Spinal cord (tissue), 9 donors: ENCODE measurements at regions not wholly inside any gene's neighbourhood (a gene's known extent, or its start where the extent isn't known, plus 50 kb on each side); places are given as distances from the start of the nearest gene placed in this dataset.

Source experiments
- DNase-seq, 6 donors: peaks; one replicate each; pipeline versions ENCODE4 v3.0.0 to v3.0.0-alpha.2; 2013 to 2015; ENCODE audit warnings: low spot score in 6 of 6, low read depth in 4 of 6
- H3K27ac ChIP-seq: one replicate; pipeline ENCODE4 v1.5.1; 2013; ENCODE audit warnings: low read depth, low read length, control low read depth
- H3K27me3 ChIP-seq: one replicate; pipeline ENCODE4 v1.6.1; 2013; ENCODE audit warnings: low read length; ENCODE audit not compliant: control insufficient read depth, insufficient read depth
- H3K36me3 ChIP-seq: one replicate; pipeline ENCODE4 v1.6.1; 2013; ENCODE audit warnings: low read length; ENCODE audit not compliant: control insufficient read depth, insufficient read depth
- H3K4me1 ChIP-seq: one replicate; pipeline ENCODE4 v1.6.1; 2013; ENCODE audit warnings: low read length; ENCODE audit not compliant: control insufficient read depth, insufficient read depth
- H3K4me3 ChIP-seq: one replicate; pipeline ENCODE4 v1.5.1; 2013; ENCODE audit warnings: low read depth, low read length, control low read depth
- H3K9me3 ChIP-seq: one replicate; pipeline ENCODE4 v1.6.1; 2013; ENCODE audit warnings: low read length; ENCODE audit not compliant: control insufficient read depth, insufficient read depth
- WGBS: methylation state at CpG from one replicate; pipeline ENCODE4 v1.1.5; 2013; ENCODE audit warnings: missing lambda C conversion rate; ENCODE audit not compliant: insufficient coverage; 5-methylcytosine and 5-hydroxymethylcytosine counted together
- donor health status: healthy.

DNA sequence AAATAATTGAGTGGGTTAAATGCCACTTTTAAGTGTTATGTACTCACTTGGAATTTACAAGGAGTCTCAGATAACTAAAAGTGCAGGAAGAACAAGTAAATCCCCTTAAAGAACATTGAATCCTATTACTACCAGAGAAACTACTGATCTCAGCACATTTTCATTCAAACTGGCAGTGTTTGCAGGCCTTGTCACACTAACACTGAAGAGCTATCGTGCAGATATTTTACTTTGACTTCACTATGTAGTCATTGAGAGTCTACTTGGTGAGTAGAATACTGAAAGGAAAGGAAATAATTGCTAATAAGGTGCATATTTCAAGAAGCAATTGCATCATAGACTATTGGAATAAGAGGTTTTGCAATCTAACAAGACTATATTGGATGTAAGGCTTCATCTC lies 721.4 kb upstream of the CBLB start:
- WGBS, result no CpG with 5 or more reads among the region's 1 CpG
- H3K27me3 ChIP-seq, result no peaks in the 10 kb centered on the region
- peak in 1 of 6 donors; percentile 56 for DNase-seq
- no peaks in the 10 kb centered on the region for H3K4me1 ChIP-seq
- H3K36me3 ChIP-seq, result no peaks in the 10 kb centered on the region
- no peak overlapping the region for H3K4me3 ChIP-seq
- H3K27ac ChIP-seq, result no peak overlapping the region
- no peaks in the 10 kb centered on the region for H3K9me3 ChIP-seq

DNA sequence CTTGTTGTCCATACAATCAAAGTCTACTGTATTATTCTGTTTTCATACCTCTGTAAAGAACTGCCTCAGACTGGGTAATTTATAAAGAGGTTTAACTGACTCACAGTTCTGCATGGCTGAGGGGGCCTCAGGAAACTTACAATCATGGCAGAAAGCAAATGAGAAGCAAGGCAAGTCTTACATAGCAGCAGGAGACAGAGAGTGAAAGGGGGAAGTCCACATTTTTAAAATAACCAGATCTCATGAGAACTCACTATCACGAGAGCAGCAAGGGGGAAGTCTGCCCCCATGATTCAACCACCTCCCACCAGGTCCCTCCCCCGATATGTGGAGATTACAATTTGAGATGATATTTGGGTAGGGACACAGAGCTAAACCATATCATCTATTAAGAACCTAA lies 724.6 kb upstream of the CBLB start:
- WGBS, result no CpG with 5 or more reads among the region's 2 CpGs

DNA sequence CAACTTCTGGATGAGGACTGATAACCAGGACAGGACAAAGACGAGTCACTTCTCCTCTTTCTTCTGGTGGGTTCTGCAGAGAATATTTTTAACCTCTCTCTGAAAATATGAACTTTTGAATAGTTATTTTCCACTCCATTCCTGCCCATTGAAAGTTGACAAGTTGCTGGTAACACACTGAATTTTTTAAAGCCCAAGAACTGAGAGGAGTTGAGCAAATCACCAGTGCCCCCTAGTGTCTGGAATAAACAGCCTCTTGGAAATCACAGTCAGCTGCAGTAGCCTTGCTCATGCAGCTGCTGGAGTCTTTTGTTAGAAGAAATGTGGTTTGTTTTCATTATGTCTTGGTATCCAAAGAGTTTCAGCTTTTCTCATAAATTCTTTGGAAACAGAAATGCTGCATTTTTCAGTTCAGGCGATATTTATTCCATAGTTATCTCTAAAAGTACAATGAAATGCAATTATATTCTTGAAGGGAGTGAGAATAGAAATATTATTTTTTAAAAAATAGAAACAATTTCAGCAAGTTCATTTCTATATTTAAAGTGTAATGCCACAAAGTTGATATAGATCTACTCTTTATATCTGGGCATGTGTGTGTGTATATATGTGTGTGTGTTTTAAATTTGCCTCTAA lies 741.0 kb upstream of the CBLB start:
- Histone ChIP-seq H3K36me3 (no peaks in the 10 kb centered on the region), H3K27ac (no peak overlapping the region), H3K27me3 (no peaks in the 10 kb centered on the region), H3K9me3 (no peaks in the 10 kb centered on the region), H3K4me3 (no peak overlapping the region), H3K4me1 (no peaks in the 10 kb centered on the region)
- WGBS, result no CpG with 5 or more reads among the region's 2 CpGs
- DNase-seq, result peak; percentile 70 to 97 (median 82)

More for the DNA sequence above, 724.6 kb upstream of the CBLB start:
- Histone ChIP-seq H3K9me3 (no peaks in the 10 kb centered on the region), H3K27me3 (no peaks in the 10 kb centered on the region), H3K27ac (no peak overlapping the region), H3K4me1 (no peaks in the 10 kb centered on the region), H3K36me3 (no peaks in the 10 kb centered on the region), H3K4me3 (no peak overlapping the region)
- DNase-seq, result no peak

DNA sequence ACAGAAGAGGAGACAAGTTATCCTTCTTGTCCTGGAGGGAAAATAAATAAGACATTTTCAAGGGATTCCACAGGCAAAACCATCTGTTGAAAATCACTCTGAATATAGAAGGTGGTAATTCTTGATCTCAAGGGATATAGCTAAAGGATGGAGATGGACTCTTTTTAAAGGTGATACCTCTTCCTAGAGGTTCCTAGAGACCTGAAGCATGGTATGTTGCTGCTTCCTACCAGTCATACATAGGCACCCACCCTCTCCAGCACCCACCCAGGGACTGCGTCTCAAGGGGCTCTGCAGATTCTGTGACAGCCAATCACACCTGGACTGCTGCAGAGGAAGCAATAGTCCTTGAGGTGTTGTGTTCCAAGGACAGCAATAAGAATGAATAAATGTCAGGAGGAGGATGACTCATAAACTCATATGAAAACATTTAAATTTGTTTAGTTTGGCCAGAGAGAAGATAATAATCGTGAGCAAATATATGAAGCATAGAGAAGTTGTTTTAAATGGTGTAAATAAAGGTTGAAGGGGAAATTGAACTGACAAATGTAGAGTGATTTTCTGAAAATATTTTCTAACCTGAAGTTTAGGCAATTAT lies 741.6 kb upstream of the CBLB start:
- Histone ChIP-seq H3K9me3 (no peaks in the 10 kb centered on the region), H3K4me3 (no peak overlapping the region), H3K27me3 (no peaks in the 10 kb centered on the region), H3K27ac (no peak overlapping the region), H3K36me3 (no peaks in the 10 kb centered on the region), H3K4me1 (no peaks in the 10 kb centered on the region)
- DNase-seq, result no peak
- WGBS, result 88% methylated on average over 1 of the region's 2 CpGs

DNA sequence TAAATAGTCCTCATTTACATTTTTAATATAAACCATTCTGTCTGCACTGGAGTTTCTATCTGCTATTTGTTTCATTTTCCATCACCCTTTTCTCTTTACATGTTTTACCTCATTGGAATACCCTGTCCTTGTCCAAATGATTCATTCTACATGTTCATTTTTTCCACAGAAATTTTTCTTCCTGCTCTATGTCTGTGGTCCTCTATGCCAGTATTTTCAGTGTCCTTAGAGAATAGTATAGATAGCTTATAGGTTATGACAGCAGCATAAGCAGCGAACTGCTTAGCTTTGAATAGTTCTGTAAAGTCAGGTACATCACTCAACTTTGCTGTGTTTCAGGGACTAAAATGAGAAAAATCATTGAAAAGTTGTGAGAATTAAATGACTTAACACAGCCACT lies 742.3 kb upstream of the CBLB start:
- 100% methylated on average over 1 of the region's 1 CpG for WGBS
- no peak for DNase-seq
- H3K27ac ChIP-seq, result no peak overlapping the region
- H3K4me1 ChIP-seq, result no peaks in the 10 kb centered on the region
- H3K4me3 ChIP-seq, result no peak overlapping the region
- H3K9me3 ChIP-seq, result no peaks in the 10 kb centered on the region
- H3K36me3 ChIP-seq, result no peaks in the 10 kb centered on the region
- H3K27me3 ChIP-seq, result no peaks in the 10 kb centered on the region

DNA sequence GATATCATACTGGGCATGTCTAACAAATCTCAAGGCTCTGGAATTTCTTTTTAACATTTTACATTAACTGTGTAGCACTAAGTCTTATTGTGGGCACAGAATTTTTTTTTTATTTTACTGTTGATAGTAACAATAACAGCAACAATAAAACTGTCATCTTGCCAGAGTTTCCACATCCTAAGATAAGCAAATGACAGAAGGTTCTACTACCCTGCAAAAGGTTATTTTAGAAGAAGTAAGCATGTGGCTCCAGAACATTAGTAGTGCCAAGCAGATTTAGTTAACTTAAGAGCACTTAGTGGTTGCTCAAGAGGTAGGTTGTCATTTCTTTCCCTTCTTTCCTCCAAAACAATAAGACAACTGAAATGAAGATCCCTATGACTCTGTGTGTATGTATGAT lies 743.0 kb upstream of the CBLB start:
- no peak overlapping the region for H3K27ac ChIP-seq
- no peaks in the 10 kb centered on the region for H3K9me3 ChIP-seq
- no peaks in the 10 kb centered on the region for H3K36me3 ChIP-seq
- H3K27me3 ChIP-seq, result no peaks in the 10 kb centered on the region
- no peak overlapping the region for H3K4me3 ChIP-seq
- no peak for DNase-seq
- no peaks in the 10 kb centered on the region for H3K4me1 ChIP-seq

DNA sequence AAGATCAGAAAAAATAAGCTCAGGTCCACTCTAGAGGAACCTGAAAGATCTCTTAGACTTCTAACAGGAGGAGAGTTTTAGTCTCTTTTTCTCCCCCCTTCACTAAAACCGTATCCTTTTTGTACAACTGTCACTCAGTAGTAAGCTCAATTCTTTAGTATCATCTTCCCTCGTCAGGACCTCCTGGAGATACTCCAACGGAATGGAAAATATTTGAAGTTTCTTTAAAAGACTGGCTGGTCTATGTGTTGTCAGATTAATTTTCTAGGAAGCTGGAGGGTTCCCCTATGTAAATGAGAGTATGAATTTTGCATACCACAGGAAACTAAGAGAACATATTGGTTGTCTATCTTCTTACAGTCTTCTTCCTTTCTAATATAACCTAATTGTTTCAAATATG lies 747.7 kb upstream of the CBLB start:
- H3K27me3 ChIP-seq, result no peaks in the 10 kb centered on the region
- H3K36me3 ChIP-seq, result no peaks in the 10 kb centered on the region
- H3K4me1 ChIP-seq, result no peaks in the 10 kb centered on the region
- WGBS, result no CpG with 5 or more reads among the region's 3 CpGs
- DNase-seq, result no peak
- no peak overlapping the region for H3K27ac ChIP-seq
- H3K4me3 ChIP-seq, result no peak overlapping the region
- no peaks in the 10 kb centered on the region for H3K9me3 ChIP-seq

DNA sequence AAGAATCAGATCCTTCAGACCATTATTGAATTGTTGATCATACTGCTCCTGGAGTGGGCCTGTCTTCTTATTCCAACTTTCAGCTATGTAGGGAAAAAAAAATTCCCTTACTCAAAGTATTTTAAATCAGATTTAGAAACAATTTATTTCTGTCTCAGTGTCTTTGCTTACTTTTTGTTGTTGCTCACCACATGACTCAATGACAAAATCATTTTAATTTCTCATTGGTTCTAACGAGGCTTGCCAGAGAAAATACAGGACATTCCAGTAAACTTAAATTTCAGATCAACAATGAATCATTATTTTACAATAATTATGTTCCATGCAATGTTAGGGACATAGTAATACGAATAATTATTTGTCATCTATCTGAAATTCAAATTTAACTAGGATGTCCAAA lies 748.5 kb upstream of the CBLB start:
- WGBS, result no CpG with 5 or more reads among the region's 2 CpGs
- no peak overlapping the region for H3K27ac ChIP-seq
- no peaks in the 10 kb centered on the region for H3K4me1 ChIP-seq
- no peaks in the 10 kb centered on the region for H3K27me3 ChIP-seq
- H3K36me3 ChIP-seq, result no peaks in the 10 kb centered on the region
- no peak overlapping the region for H3K4me3 ChIP-seq
- no peak for DNase-seq
- no peaks in the 10 kb centered on the region for H3K9me3 ChIP-seq

DNA sequence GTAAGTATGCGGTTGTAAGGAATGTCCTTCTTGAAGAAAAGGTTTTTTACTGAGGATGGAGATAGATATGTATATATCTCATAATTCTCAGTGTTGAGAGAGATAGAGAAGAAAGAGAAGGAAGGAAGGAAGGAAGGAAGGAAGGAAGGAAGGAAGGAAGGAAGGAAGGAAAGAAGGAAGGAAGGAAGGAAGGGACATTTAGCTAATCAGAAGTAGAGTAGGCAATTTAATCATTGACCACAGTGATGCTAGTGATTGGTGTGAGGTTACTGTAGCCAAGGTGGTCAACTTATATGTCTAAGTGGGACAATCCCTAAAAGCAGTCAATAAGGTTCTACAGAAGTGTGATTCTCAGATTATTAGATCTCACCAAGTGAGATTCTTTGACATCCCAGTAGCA lies 751.8 kb upstream of the CBLB start:
- no CpG with 5 or more reads among the region's 1 CpG for WGBS
- no peak overlapping the region for H3K4me3 ChIP-seq
- H3K27ac ChIP-seq, result no peak overlapping the region
- H3K9me3 ChIP-seq, result no peaks in the 10 kb centered on the region
- no peaks in the 10 kb centered on the region for H3K27me3 ChIP-seq
- H3K4me1 ChIP-seq, result no peaks in the 10 kb centered on the region
- no peak for DNase-seq
- no peaks in the 10 kb centered on the region for H3K36me3 ChIP-seq

DNA sequence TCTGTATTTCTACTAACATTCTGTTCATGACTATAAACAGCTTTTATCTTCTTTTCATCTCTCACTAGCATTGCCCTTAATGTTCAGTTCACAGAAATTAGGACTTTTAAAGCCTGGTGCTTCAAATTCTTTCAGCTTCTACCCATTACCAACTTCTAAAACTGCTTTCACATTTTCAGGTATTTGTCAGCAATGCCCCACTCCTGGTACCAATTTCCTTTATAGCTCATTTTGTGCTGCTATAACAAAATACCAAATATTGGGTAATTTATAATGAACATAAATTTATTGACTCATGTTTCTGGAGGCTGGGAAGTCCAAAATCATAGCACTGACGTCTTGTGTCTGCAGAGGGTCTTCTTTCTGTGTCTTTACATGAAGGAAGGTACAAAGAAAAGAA lies 753.1 kb upstream of the CCDC54 start:
- DNase-seq, result no peak
- H3K9me3 ChIP-seq, result no peaks in the 10 kb centered on the region
- H3K4me1 ChIP-seq, result no peaks in the 10 kb centered on the region
- no peaks in the 10 kb centered on the region for H3K36me3 ChIP-seq
- H3K27ac ChIP-seq, result no peak overlapping the region
- no peaks in the 10 kb centered on the region for H3K27me3 ChIP-seq
- no CpG with 5 or more reads among the region's 1 CpG for WGBS
- H3K4me3 ChIP-seq, result no peak overlapping the region
